HG03460 (cell line): ENCODE measurements at regions not wholly inside any gene's neighbourhood (a gene's known extent, or its start where the extent isn't known, plus 50 kb on each side); places are given as distances from the start of the nearest gene placed in this dataset.
A peak's percentile ranks its signal among the peaks of the same experiment; 100 is the strongest.
"Not testable (repeated sequence)": the region's sequence is repeated elsewhere in the genome, so short reads cannot be mapped to it uniquely, and the experiment has no call there.

Experiments
- ATAC-seq: cut with Tn5 transposase; IDR thresholded peaks from one replicate; pipeline ENCODE4 v1.9.1; 2021; ENCODE audit not compliant: unreplicated experiment

DNA sequence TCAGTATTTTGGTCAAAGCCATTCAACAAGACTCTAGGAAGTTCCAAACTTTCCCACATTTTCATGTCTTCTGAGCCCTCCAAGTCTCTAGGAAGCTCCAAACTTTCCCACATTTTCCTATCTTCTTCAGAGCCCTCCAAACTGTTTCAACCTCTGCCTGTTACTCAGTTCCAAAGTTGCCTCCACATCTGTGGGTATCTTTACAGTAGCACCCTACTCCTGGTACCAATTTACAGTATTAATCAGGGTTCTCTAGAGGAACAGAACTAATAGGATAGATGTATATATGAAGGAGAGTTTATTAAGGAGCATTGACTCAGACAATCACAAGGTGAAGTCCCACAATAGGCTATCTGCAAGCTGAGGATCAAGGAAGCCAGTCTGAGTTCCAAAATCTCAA, 296.0 kb upstream of the CCL2 start:
- not testable (repeated sequence) for ATAC-seq

DNA sequence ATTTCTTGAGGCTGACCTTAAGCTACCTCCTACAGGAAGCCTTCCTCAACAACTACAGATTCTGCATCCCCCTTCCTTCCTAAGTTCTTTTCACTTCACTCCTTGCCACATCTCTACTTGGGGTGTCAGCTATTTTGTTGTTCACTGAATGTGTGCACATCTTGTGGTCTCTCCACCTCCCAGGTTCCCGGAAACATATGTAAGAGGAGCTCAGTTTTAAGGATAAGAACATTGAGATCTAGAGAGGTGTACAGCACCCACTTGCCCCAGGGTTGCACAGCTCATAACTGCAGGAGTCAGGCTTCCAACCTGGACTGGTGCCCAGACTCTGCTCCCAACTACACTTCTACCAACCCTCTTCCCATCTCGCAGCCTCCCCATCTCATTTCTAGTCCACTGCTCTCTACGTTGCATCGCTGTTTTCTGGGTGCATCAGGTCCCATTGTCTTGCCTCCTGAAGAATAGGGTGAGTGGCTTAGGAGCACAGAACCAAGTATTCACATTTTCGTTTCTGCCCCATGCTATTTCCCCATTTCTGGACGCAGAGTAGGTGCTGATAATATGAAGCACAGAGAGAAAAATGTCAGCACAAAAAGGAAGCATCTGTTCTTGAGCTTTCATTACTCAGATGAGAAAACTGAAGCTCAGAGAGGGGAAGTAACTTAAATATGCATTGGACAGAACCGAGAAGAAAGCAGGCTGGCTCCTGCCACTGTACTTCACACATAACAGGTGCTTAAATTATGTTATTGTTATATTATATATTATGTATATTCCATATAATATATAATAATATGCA, 292.0 kb upstream of the CCL2 start:
- ATAC-seq = no peak

GRCh38 chr17:33964344-33964979, 290.6 kb upstream of the CCL2 start:
- peak; percentile 60 for ATAC-seq

- ATAC-seq = no peak
Observed at GRCh38 chr17:33966410-33967059, 288.6 kb upstream of the CCL2 start.

- no peak for ATAC-seq
Observed at GRCh38 chr17:33967608-33968349, 287.3 kb upstream of the CCL2 start.

- peak; percentile 66 for ATAC-seq
Observed at GRCh38 chr17:33968350-33969044, 286.6 kb upstream of the CCL2 start.

DNA sequence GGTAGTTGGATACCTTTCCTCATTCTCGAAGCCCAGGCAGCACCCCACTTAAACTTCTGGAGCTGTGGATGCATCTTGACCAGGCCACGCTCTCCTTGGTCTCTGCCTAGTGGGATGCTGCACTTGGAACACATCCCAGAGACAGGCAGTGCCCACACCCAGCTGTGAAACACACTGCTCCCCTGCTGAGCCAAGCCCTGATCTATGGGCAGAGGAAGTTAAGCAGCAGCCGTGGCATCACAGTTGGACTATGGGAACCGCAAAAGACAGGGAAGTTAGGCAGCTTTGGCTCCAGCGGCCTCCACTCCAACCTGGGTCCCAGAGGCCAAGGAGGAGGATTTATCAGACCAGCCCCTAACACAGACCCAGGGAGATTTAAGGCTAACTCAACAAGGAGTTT, 284.8 kb upstream of the CCL2 start:
- ATAC-seq = no peak

DNA sequence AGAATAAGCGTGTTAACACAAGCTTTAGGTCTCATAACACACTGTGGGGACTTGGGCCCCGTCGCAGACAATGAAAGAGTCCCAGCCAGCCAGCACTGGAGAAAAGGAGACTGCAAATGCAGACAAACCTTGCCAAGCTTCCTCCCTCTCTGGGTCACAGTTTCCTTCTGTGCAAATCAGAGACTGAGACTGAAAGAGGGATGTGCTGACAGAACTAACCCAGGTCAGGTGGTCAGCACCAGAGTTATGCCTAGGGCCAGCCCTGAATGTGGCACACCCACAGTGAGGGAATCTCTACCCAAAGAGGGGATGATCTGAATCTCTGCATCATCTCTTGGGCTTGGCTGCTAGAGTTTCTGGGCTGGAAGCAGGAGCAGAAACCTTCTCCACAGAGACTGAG, 282.3 kb upstream of the CCL2 start:
- no peak for ATAC-seq

DNA sequence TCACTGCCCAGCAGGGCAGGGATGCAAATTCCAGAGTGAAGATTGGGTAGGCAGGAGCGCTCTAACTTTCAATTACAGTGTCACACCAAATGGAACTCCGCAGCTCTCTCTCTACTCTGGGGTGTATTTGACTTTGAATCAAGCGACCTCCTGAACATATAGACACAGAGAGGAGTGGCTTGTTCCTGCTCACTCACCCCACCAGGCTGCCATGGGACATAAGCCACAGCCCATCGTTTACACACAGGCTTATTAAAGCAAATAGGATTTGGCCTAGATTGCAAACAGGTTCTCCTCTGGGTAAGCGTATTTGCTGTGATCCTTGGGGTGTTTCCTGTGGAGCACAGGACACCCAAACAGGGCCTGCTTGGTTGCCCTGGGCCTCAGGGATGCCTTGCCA, 281.6 kb upstream of the CCL2 start:
- no peak for ATAC-seq

GRCh38 chr17:33974276-33974675, 280.8 kb upstream of the CCL2 start:
- ATAC-seq = no peak

GRCh38 chr17:33976831-33977230, 278.3 kb upstream of the CCL2 start:
- ATAC-seq = no peak

DNA sequence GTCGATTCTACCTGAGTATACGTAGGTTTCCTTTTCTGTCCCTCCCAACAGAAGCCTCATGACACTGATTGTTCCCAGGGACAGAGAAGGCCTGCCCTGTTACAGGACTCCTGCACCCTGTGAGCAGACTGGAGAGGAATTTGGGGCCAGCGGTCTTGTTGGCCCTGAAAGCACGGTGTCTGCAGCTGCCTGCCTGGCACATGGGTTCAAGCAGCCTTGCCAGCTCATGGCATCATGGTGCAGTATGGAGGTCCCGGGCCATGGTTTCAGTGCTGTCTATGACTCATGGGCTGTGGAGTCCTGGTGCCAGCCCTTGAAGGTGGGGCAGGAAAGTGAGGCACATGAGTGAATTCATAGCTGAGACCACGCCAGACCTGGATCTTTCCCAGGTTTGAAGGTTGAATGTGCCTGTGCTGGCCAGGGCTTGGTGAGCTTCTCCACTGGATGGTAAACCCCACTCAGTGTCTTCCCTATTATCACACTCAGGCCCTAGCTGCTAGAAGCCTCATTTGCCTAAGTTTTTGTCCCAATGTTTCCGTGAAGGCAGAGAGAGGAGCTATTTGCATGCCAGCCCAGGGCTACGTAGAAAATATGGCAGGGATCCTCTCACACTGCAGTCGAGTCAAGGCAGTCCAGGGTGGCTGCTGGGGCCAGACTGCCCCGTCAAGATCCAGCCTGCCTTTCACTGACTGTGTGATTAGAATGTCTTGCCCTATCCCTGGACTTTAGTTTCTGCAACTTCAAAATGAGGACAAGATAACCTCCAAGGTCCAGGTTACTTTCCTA, 277.2 kb upstream of the CCL2 start:
- ATAC-seq = no peak

DNA sequence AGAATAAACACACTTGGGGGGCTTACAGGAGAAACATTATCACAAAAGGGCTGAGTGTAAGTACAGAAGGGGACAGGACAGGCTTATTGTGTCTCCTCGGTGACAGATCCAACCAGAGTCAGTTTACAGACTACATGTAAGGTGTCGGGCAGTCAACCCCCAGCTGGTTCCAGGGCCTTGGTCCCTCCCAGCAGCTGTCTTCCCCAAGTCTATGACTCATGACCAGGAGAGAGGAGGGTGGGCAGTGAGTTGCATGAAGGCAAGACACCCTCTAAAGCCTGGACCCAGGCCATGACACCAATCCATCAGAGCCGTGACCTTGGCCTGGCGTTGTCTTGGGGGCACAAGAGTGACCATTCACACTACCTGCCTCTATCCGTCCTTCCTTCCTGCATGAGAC, 276.2 kb upstream of the CCL2 start:
- ATAC-seq = no peak

DNA sequence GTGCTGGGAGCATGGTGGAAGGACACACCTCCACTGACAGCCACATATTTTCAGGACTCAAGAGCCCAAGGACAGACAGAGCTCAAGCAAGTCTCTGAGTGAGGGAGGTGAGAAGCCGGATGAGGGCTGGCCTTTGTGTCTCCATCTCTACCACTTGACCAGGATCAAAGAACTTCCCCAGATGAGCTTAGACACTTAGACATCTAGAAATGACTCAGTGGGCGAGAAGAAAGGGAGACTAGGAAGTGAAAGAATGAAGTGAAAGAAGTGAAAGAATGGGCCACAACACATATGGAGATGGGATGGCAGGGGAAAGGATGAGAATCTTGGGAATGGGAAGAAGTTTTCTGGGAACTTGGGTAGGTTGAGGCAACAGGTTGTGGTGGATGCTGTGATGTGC, 274.9 kb upstream of the CCL2 start:
- ATAC-seq = no peak

DNA sequence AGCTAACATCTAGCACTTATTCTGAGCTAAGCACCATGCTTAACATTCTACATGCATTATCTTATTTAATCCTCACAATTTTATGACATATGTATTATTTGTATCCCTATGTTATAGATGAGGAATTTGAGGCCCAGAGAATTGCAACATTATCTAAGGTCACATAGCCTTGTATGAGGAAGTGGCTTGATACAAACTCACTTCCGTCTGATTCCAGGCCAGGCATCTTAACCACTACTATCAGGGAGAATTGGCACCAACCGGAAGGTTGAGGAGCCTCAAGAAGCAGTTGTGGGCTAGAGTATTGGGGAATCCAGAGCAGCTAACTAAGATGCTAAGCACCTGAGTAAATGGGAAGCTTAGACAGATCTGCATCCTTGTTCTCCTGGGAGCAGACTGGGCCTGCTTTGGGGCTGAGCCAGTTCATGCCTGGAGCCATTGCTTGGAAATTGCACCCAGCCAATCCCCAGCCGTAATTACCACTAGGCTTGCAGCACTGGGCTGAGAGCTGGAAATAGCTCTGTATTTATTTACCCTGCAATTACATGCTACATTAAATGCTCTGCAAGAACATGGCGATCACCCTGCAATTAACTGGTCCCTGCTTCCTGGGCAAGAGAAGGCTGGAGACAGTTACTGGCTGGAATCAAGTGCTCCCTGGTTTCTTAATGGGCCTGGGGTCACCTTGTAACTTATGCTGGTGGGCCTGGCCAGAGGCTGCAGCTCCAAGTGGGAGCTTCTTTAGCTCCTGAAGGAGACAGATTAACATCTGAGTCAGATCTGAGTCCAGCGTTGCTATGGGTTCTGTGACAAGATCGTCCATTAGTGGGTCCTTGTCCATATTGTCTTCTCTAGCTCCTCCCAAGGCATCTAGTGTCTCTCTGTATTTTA, 273.1 kb upstream of the CCL2 start:
- no peak for ATAC-seq

GRCh38 chr17:33982909-33983308, 272.2 kb upstream of the CCL2 start:
- no peak for ATAC-seq

GRCh38 chr17:33983824-33984574, 271.1 kb upstream of the CCL2 start:
- ATAC-seq = no peak

- no peak for ATAC-seq
Observed at GRCh38 chr17:33986088-33986487, 269.0 kb upstream of the CCL2 start.
